Transverse colon (tissue), 3 donors: ENCODE measurements at regions not wholly inside any gene's neighbourhood (a gene's known extent, or its start where the extent isn't known, plus 50 kb on each side); places are given as distances from the start of the nearest gene placed in this dataset.

ENCODE experiments used
- CTCF ChIP-seq, 5 experiments: fragments of 200-600 bp in 3 of 5; fragments of 450-650 bp in 2 of 5; sonication (generic) in 3 of 5; IDR thresholded peaks; 1 replicate in 2 of 5; 2 replicates in 3 of 5; pipeline ENCODE4 v1.5.1; 2016 to 2017; ENCODE audit warnings: antibody characterized with exemption in 5 of 5, inconsistent platforms in 3 of 5, mild to moderate bottlenecking in 2 of 5, moderate library complexity in 1 of 5
- POLR2A ChIP-seq: fragments of 450-650 bp; IDR thresholded peaks from one replicate; pipeline ENCODE4 v1.6.1; 2016; ENCODE audit warnings: antibody characterized with exemption, mild to moderate bottlenecking, moderate library complexity

- TF ChIP-seq CTCF (IDR thresholded peaks at IDR 0.05) (no peak), POLR2A (no peak)
These were observed 143.0 kb downstream of the KCNA5 start for GRCh38 chr12:5186715-5187114.
